SK-N-SH (cell line): ENCODE measurements at regions not wholly inside any gene's neighbourhood (a gene's known extent, or its start where the extent isn't known, plus 50 kb on each side); places are given as distances from the start of the nearest gene placed in this dataset.

Experiments
- CTCF ChIP-seq: fragments of 200-600 bp; sonication (generic); IDR thresholded peaks from 2 replicates; pipeline ENCODE4 v1.6.1; 2017; ENCODE audit warnings: antibody characterized with exemption, mild to moderate bottlenecking, moderate library complexity
- EP300 ChIP-seq, 2 experiments: IDR thresholded peaks; 2 replicates each; pipeline versions ENCODE4 v1.4.0 to v1.6.1; 2012; ENCODE audit warnings: borderline replicate concordance in 1 of 2, low read depth in 1 of 2, low read length in 1 of 2
- GATA2 ChIP-seq: sonication (generic); formaldehyde crosslinking; IDR thresholded peaks from 2 replicates; pipeline ENCODE4 v1.5.0; 2020; ENCODE audit warnings: mild to moderate bottlenecking, missing genetic modification reagents
- JUND ChIP-seq: IDR thresholded peaks from 2 replicates; pipeline ENCODE4 v1.4.0; 2012
- MXI1 ChIP-seq: IDR thresholded peaks from 2 replicates; pipeline ENCODE4 v1.6.1; 2012; ENCODE audit warnings: mild to moderate bottlenecking, low read depth, low read length, improper control_type of control experiment
- NFIC ChIP-seq: IDR thresholded peaks from 2 replicates; pipeline ENCODE4 v1.4.0; 2012; ENCODE audit warnings: borderline replicate concordance
- POLR2AphosphoS5 ChIP-seq: IDR thresholded peaks from 2 replicates; pipeline ENCODE4 v1.6.1; 2012; ENCODE audit warnings: low read depth, low read length
- RFX5 ChIP-seq: IDR thresholded peaks from 2 replicates; pipeline ENCODE4 v1.6.1; 2012; ENCODE audit warnings: mild to moderate bottlenecking, improper control_type of control experiment, low read length
- SMC3 ChIP-seq: IDR thresholded peaks from 2 replicates; pipeline ENCODE4 v1.6.1; 2012; ENCODE audit warnings: low read depth, low read length, improper control_type of control experiment
- TAF1 ChIP-seq: IDR thresholded peaks from 2 replicates; pipeline ENCODE4 v1.6.1; 2012; ENCODE audit warnings: low read depth, mild to moderate bottlenecking, low read length, moderate library complexity, borderline replicate concordance
- YY1 ChIP-seq: IDR thresholded peaks from 2 replicates; pipeline ENCODE4 v1.4.0; 2012; ENCODE audit warnings: low read depth, mild to moderate bottlenecking
- TF ChIP-seq, protein P1 (sequence below): IDR thresholded peaks from 2 replicates; pipeline ENCODE4 v1.4.0; 2012; ENCODE audit warnings: low read depth

DNA sequence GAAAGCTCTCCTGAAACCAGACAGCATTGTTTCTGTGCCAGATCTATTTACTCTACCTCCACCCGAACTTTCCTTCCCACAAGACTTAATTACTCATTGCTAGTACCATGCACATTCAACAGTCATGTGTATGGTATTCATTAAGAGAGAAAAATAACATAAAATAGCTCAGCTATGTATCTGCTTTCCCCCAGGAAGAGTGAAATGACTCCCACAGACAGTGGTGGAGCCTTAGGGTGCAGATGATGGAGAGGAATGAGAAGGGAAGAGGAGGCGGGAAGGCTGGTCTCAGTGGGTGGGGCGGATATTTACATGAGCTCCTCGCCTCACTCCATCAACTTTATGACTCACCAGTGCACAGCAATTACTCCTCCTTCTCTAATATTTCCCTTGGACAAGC, 724.5 kb downstream of the EPHA4 start:
- TF ChIP-seq JUND (no peak), CTCF (no peak), GATA2 (CRISPR knock-in tag) (no peak), MXI1 (no peak), SMC3 (no peak), NFIC (no peak), YY1 (no peak), TAF1 (no peak), POLR2AphosphoS5 (no peak), EP300 (IDR thresholded peaks at IDR 0.05; ENCODE audit: borderline replicate concordance in 1 of 2, low read depth in 1 of 2, low read length in 1 of 2) (no peak), RFX5 (no peak)
- TF ChIP-seq, protein P1, sequence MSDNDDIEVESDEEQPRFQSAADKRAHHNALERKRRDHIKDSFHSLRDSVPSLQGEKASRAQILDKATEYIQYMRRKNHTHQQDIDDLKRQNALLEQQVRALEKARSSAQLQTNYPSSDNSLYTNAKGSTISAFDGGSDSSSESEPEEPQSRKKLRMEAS, result no peak
